ENCODE measurements at regions not wholly inside any gene's neighbourhood (a gene's known extent, or its start where the extent isn't known, plus 50 kb on each side); places are given as distances from the start of the nearest gene placed in this dataset.

DNA sequence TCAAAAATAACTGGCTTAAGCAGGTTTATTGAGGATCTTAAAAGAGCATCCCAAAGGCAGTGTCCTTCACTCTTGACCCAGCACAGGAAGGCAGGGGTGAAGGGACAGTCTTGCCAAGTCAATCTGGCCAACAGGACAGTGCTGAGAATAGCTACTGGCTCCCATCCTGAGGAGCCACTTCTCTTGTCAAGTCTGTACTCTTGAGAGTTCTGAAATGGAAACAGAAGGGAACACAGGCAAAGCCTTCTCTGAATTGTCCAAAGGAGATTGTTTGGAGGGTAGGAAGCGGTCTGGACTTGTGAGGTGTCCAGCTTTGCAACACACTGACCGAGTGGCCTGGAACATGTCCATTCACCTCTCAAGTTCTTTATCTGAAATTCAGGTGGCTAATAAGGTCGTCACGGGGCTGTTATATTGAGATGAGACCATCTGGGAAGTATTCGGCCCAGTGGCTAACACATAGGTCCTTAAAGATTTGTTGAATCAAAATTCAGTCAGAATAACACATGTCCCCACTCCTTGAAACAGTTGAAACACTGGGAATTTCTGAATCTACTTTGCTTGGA is 99.5 kb upstream of the FHL2 start:
- TF ChIP-seq TAF1 (IDR thresholded peaks at IDR 0.05; ENCODE audit: low read depth) (no peak), TEAD4 (IDR thresholded peaks at IDR 0.05) (no peak), ZBTB7A (IDR thresholded peaks at IDR 0.05; ENCODE audit: low read depth) (no peak), YY1 (IDR thresholded peaks at IDR 0.05; ENCODE audit: low read depth) (no peak), EP300 (IDR thresholded peaks at IDR 0.05; ENCODE audit: borderline replicate concordance) (no peak)
- TF ChIP-seq, protein P1, sequence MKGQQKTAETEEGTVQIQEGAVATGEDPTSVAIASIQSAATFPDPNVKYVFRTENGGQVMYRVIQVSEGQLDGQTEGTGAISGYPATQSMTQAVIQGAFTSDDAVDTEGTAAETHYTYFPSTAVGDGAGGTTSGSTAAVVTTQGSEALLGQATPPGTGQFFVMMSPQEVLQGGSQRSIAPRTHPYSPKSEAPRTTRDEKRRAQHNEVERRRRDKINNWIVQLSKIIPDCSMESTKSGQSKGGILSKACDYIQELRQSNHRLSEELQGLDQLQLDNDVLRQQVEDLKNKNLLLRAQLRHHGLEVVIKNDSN (IDR thresholded peaks at IDR 0.05), result no peak

DNA sequence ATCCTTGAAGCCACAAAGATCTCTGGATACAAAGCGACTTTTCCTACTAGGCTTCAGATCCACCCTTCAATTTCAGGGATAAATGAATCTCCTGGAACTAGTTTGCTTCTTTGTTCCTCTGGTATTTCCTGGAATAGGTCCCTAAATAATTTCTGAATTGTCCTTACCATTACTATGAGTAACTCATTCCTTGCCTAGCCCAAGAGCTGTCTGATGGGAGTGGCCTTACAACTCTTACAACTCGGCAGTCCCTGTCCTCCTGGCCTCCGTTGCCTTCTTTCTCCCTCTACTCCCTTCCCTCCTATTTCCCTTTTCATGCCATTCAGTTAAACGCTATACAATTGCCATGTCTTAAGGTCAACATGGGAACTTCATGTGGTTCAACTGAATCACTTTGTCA is 98.2 kb upstream of the FHL2 start:
- TF ChIP-seq EP300 (IDR thresholded peaks at IDR 0.05; ENCODE audit: borderline replicate concordance) (no peak), TAF1 (IDR thresholded peaks at IDR 0.05; ENCODE audit: low read depth) (no peak), YY1 (IDR thresholded peaks at IDR 0.05; ENCODE audit: low read depth) (no peak), CREB1 (IDR thresholded peaks at IDR 0.05; ENCODE audit: low read depth) (no peak), RAD21 (IDR thresholded peaks at IDR 0.05; ENCODE audit: low read depth) (no peak), EGR1 (IDR thresholded peaks at IDR 0.05) (no peak), ZBTB7A (IDR thresholded peaks at IDR 0.05; ENCODE audit: low read depth) (no peak), FOXM1 (IDR thresholded peaks at IDR 0.05; ENCODE audit: borderline replicate concordance, low read depth) (no peak), TCF12 (IDR thresholded peaks at IDR 0.05; ENCODE audit: low read depth) (no peak), CEBPB (IDR thresholded peaks at IDR 0.05) (no peak), NFIC (IDR thresholded peaks at IDR 0.05) (no peak), TEAD4 (IDR thresholded peaks at IDR 0.05) (no peak)
- TF ChIP-seq, protein P2, sequence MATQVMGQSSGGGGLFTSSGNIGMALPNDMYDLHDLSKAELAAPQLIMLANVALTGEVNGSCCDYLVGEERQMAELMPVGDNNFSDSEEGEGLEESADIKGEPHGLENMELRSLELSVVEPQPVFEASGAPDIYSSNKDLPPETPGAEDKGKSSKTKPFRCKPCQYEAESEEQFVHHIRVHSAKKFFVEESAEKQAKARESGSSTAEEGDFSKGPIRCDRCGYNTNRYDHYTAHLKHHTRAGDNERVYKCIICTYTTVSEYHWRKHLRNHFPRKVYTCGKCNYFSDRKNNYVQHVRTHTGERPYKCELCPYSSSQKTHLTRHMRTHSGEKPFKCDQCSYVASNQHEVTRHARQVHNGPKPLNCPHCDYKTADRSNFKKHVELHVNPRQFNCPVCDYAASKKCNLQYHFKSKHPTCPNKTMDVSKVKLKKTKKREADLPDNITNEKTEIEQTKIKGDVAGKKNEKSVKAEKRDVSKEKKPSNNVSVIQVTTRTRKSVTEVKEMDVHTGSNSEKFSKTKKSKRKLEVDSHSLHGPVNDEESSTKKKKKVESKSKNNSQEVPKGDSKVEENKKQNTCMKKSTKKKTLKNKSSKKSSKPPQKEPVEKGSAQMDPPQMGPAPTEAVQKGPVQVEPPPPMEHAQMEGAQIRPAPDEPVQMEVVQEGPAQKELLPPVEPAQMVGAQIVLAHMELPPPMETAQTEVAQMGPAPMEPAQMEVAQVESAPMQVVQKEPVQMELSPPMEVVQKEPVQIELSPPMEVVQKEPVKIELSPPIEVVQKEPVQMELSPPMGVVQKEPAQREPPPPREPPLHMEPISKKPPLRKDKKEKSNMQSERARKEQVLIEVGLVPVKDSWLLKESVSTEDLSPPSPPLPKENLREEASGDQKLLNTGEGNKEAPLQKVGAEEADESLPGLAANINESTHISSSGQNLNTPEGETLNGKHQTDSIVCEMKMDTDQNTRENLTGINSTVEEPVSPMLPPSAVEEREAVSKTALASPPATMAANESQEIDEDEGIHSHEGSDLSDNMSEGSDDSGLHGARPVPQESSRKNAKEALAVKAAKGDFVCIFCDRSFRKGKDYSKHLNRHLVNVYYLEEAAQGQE (IDR thresholded peaks at IDR 0.05; ENCODE audit: low read depth), result no peak
- TF ChIP-seq, protein P3, sequence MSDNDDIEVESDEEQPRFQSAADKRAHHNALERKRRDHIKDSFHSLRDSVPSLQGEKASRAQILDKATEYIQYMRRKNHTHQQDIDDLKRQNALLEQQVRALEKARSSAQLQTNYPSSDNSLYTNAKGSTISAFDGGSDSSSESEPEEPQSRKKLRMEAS (IDR thresholded peaks at IDR 0.05), result no peak
- TF ChIP-seq, protein P1 (IDR thresholded peaks at IDR 0.05), result no peak

DNA sequence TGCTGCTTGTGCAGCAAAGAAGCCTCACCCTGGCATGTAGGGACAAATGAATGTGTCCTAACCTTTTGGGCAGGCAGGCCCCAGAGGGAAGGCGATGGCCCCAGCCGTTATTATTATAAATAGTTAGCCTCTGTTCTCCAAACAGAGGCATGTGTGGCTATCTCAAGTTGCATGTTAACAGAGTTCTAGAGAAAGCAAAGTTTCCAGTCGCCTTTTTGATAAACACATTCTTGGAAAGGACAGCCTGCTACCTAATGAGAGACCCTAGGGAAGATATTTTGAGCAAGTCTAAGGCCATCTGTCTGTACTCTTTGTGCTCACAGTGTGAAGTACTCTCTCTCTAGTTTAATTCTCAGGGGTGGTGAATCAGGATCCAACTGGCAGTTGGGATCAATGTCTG is 97.4 kb upstream of the FHL2 start:
- TF ChIP-seq RAD21 (IDR thresholded peaks at IDR 0.05; ENCODE audit: low read depth) (no peak), CREB1 (IDR thresholded peaks at IDR 0.05; ENCODE audit: low read depth) (no peak), YY1 (IDR thresholded peaks at IDR 0.05; ENCODE audit: low read depth) (no peak), EGR1 (IDR thresholded peaks at IDR 0.05) (no peak), TAF1 (IDR thresholded peaks at IDR 0.05; ENCODE audit: low read depth) (no peak), FOXM1 (IDR thresholded peaks at IDR 0.05; ENCODE audit: borderline replicate concordance, low read depth) (no peak), NFIC (IDR thresholded peaks at IDR 0.05) (no peak), ZBTB7A (IDR thresholded peaks at IDR 0.05; ENCODE audit: low read depth) (no peak), EP300 (IDR thresholded peaks at IDR 0.05; ENCODE audit: borderline replicate concordance) (no peak), CEBPB (IDR thresholded peaks at IDR 0.05) (no peak), TCF12 (IDR thresholded peaks at IDR 0.05; ENCODE audit: low read depth) (no peak), TEAD4 (IDR thresholded peaks at IDR 0.05) (no peak)
- TF ChIP-seq, protein P1 (IDR thresholded peaks at IDR 0.05), result no peak
- TF ChIP-seq, protein P2 (IDR thresholded peaks at IDR 0.05; ENCODE audit: low read depth), result no peak
- TF ChIP-seq, protein P3 (IDR thresholded peaks at IDR 0.05), result no peak

DNA sequence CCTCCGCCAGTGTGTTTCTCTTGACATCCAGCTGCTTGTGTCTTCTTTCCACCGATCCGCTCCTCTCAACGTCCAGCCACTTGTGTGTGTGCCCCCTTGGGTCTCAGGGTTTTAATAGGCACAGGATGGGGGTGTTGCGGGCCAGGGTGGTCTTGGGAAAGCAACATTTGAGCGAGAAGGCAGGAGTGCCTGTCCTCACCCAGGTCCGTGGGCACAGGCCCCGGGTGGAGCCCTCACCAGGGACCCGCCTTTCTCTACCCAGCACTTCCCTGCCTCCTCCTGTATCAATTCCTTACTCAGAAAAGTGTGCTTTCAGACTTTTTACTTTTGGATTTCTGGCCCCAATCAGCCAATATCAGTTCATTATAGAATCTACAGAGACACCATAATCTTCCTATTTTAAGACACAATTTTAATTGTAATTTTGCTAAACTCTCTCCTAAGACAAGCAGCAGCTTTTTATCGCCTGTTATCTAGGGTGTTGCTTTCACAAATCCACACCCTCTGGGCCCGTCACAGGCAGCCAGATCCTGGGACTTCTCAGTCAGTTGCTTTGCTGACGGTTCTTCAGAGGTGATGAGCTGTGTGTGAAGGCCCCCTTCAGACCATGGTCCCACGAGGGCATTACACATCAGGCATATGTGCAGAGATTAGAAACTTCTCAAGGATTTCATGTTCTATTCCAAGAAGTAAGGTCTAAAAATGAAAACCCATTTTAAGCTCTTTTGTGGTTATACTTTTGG is 96.0 kb upstream of the FHL2 start:
- TF ChIP-seq, protein P1 (IDR thresholded peaks at IDR 0.05), result no peak
- no peak for TF ChIP-seq RAD21 (IDR thresholded peaks at IDR 0.05; ENCODE audit: low read depth)
- no peak for TF ChIP-seq NFIC (IDR thresholded peaks at IDR 0.05)
- no peak for TF ChIP-seq TAF1 (IDR thresholded peaks at IDR 0.05; ENCODE audit: low read depth)
- TF ChIP-seq TCF12 (IDR thresholded peaks at IDR 0.05; ENCODE audit: low read depth), result no peak
- no peak for TF ChIP-seq FOXM1 (IDR thresholded peaks at IDR 0.05; ENCODE audit: borderline replicate concordance, low read depth)
- TF ChIP-seq, protein P3 (IDR thresholded peaks at IDR 0.05), result no peak
- no peak for TF ChIP-seq TEAD4 (IDR thresholded peaks at IDR 0.05)
- no peak for TF ChIP-seq EP300 (IDR thresholded peaks at IDR 0.05; ENCODE audit: borderline replicate concordance)
- TF ChIP-seq YY1 (IDR thresholded peaks at IDR 0.05; ENCODE audit: low read depth), result no peak
- no peak for TF ChIP-seq EGR1 (IDR thresholded peaks at IDR 0.05)
- TF ChIP-seq, protein P2 (IDR thresholded peaks at IDR 0.05; ENCODE audit: low read depth), result no peak
- TF ChIP-seq CEBPB (IDR thresholded peaks at IDR 0.05), result no peak
- no peak for TF ChIP-seq ZBTB7A (IDR thresholded peaks at IDR 0.05; ENCODE audit: low read depth)
- TF ChIP-seq CREB1 (IDR thresholded peaks at IDR 0.05; ENCODE audit: low read depth), result no peak
